ENCODE measurements at regions not wholly inside any gene's neighbourhood (a gene's known extent, or its start where the extent isn't known, plus 50 kb on each side); places are given as distances from the start of the nearest gene placed in this dataset.
A peak's percentile ranks its signal among the peaks of the same experiment; 100 is the strongest.

- TF ChIP-seq POLR2A (IDR thresholded peaks at IDR 0.05), result no peak
- TF ChIP-seq CTCF (IDR thresholded peaks at IDR 0.05), result no peak
- no peaks in the 10 kb centered on the region for H3K27me3 ChIP-seq
- no peak for DNase-seq
- no peaks in the 10 kb centered on the region for H3K9me3 ChIP-seq (replicated peaks in 1 of 3)
- H3K27ac ChIP-seq, result no peak overlapping the region
- H3K36me3 ChIP-seq (replicated peaks in 1 of 2), result no peaks in the 10 kb centered on the region
- 92 to 100% (median 97%) methylated on average over 1 of the region's 1 CpG for WGBS, 4 donors
- no peak overlapping the region for H3K4me3 ChIP-seq
- no peaks in the 10 kb centered on the region for H3K4me1 ChIP-seq (replicated peaks in 1 of 2)
- intact Hi-C loops (cut with DNase I), result no loop called here
Measured at GRCh38 chr10:61091531-61091930, 147.5 kb upstream of the RHOBTB1 start.

GRCh38 chr10:61089251-61089650 is 145.3 kb upstream of the RHOBTB1 start:
- WGBS, 4 donors, result 84 to 100% (median 89%) methylated on average over 1 of the region's 1 CpG

GRCh38 chr10:61084493-61084892 is 140.5 kb upstream of the RHOBTB1 start:
- Histone ChIP-seq H3K27ac (no peak overlapping the region), H3K27me3 (no peaks in the 10 kb centered on the region), H3K4me1 (replicated peaks in 1 of 2) (peaks cover 7 to 8% of the 10 kb centered on the region in 2 donors), H3K4me3 (no peak overlapping the region), H3K9me3 (replicated peaks in 1 of 3) (no peaks in the 10 kb centered on the region), H3K36me3 (replicated peaks in 1 of 2) (no peaks in the 10 kb centered on the region)
- no peak for DNase-seq
- intact Hi-C loops (cut with DNase I), result no loop called here
- TF ChIP-seq CTCF (IDR thresholded peaks at IDR 0.05) (no peak), POLR2A (IDR thresholded peaks at IDR 0.05) (no peak)

More at GRCh38 chr10:61089251-61089650, 145.3 kb upstream of the RHOBTB1 start:
- Histone ChIP-seq H3K9me3 (replicated peaks in 1 of 3) (no peaks in the 10 kb centered on the region), H3K4me3 (no peak overlapping the region), H3K4me1 (replicated peaks in 1 of 2) (no peaks in the 10 kb centered on the region), H3K27ac (no peak overlapping the region), H3K27me3 (no peaks in the 10 kb centered on the region), H3K36me3 (replicated peaks in 1 of 2) (no peaks in the 10 kb centered on the region)
- no peak for DNase-seq
- no peak for TF ChIP-seq CTCF (IDR thresholded peaks at IDR 0.05)
- intact Hi-C loops (cut with DNase I), result no loop called here

- peak in 5 of 7 donors; percentile 19 to 56 (median 36) for DNase-seq
- no peak for TF ChIP-seq POLR2A (IDR thresholded peaks at IDR 0.05)
- TF ChIP-seq CTCF (IDR thresholded peaks at IDR 0.05), result no peak
- Histone ChIP-seq H3K4me1 (replicated peaks in 1 of 2) (peaks cover 7 to 8% of the 10 kb centered on the region in 2 donors), H3K27ac (no peak overlapping the region), H3K4me3 (no peak overlapping the region), H3K9me3 (replicated peaks in 1 of 3) (no peaks in the 10 kb centered on the region), H3K36me3 (replicated peaks in 1 of 2) (no peaks in the 10 kb centered on the region), H3K27me3 (no peaks in the 10 kb centered on the region)
- 36 to 47% (median 41%) methylated on average over 2 of the region's 2 CpGs for WGBS, 4 donors
- intact Hi-C loops (cut with DNase I), result no loop called here
Measured at GRCh38 chr10:61081301-61081700, 137.3 kb upstream of the RHOBTB1 start.
